SK-N-SH (cell line): ENCODE measurements at regions not wholly inside any gene's neighbourhood (a gene's known extent, or its start where the extent isn't known, plus 50 kb on each side); places are given as distances from the start of the nearest gene placed in this dataset.

Experiments
- CTCF ChIA-PET: fragments of 300-600, 350-600 bp; formaldehyde crosslinking; extraction: SDS; loops from one replicate; lab custom pipeline; 2021; lab: Yijun Ruan, JAX
- POLR2A ChIA-PET: fragments of 350-600 bp; sonication (Branson Sonifier 250); formaldehyde crosslinking; extraction: SDS; loops from one replicate; lab custom pipeline; 2020; ENCODE audit warnings: antibody characterized with exemption, inconsistent platforms; lab: Yijun Ruan, JAX
- DNase-seq: peaks from one replicate; pipeline ENCODE4 v3.0.0; 2012
- H2AFZ ChIP-seq: fragments of 200-600 bp; sonication (generic); 2 replicates; pipeline ENCODE4 v1.8.1; 2016; ENCODE audit warnings: antibody characterized with exemption, mild to moderate bottlenecking, low read depth
- H3F3A ChIP-seq: fragments of 200-600 bp; sonication (generic); replicated peaks from 2 replicates; pipeline ENCODE3; 2016; ENCODE audit warnings: antibody characterized with exemption, mild to moderate bottlenecking; ENCODE audit not compliant: insufficient read depth
- H3K27ac ChIP-seq, 2 experiments: fragments of 200-500 bp in 1 of 2; fragments of 200-600 bp in 1 of 2; sonication (Bioruptor generic) in 1 of 2; sonication (generic), shearing (Covaris generic) in 1 of 2; 2 replicates each; pipeline versions ENCODE4 v1.5.1 to v1.6.1; 2014 to 2016; ENCODE audit warnings: low read depth in 2 of 2, inconsistent platforms in 1 of 2, low read length in 1 of 2, mild to moderate bottlenecking in 1 of 2, mixed read lengths in 1 of 2
- H3K27me3 ChIP-seq: fragments of 200-600 bp; sonication (generic), shearing (Covaris generic); 2 replicates; pipeline ENCODE4 v1.6.1; 2016; ENCODE audit warnings: mixed run types; ENCODE audit not compliant: insufficient read depth
- H3K36me3 ChIP-seq, 2 experiments: fragments of 200-500 bp in 1 of 2; fragments of 200-600 bp in 1 of 2; sonication (Bioruptor generic) in 1 of 2; sonication (generic) in 1 of 2; replicated peaks in 1 of 2; 2 replicates each; pipeline versions ENCODE3 to v1.5.1; 2014 to 2016; ENCODE audit warnings: low read length in 1 of 2, mild to moderate bottlenecking in 1 of 2; ENCODE audit not compliant: insufficient read depth in 2 of 2, control insufficient read depth in 1 of 2
- H3K4me1 ChIP-seq, 2 experiments: fragments of 200-500 bp in 1 of 2; fragments of 200-600 bp in 1 of 2; sonication (Bioruptor generic) in 1 of 2; sonication (generic), shearing (Covaris generic) in 1 of 2; 2 replicates each; pipeline versions ENCODE4 v1.5.1 to v1.6.1; 2014 to 2016; ENCODE audit warnings: low read depth in 1 of 2, low read length in 1 of 2, mixed run types in 1 of 2; ENCODE audit not compliant: insufficient read depth in 2 of 2, control insufficient read depth in 1 of 2
- H3K4me2 ChIP-seq: fragments of 200-600 bp; sonication (generic), shearing (Covaris generic); 2 replicates; pipeline ENCODE4 v1.6.1; 2017; ENCODE audit warnings: mixed run types
- H3K4me3 ChIP-seq, 2 experiments: fragments of 200-500 bp in 1 of 2; fragments of 200-600 bp in 1 of 2; sonication (Bioruptor generic) in 1 of 2; sonication (generic), shearing (Covaris generic) in 1 of 2; 2 replicates each; pipeline versions ENCODE4 v1.5.1 to v1.8.1; 2014 to 2016; ENCODE audit warnings: low read depth in 2 of 2, inconsistent platforms in 1 of 2, low read length in 1 of 2, mild to moderate bottlenecking in 1 of 2, mixed read lengths in 1 of 2, moderate library complexity in 1 of 2
- H3K79me2 ChIP-seq: fragments of 200-600 bp; sonication (generic); 2 replicates; pipeline ENCODE4 v1.8.1; 2017; ENCODE audit warnings: mild to moderate bottlenecking; ENCODE audit not compliant: insufficient read depth
- H3K9ac ChIP-seq: fragments of 200-600 bp; sonication (generic); 2 replicates; pipeline ENCODE4 v1.6.1; 2017; ENCODE audit warnings: mixed run types
- H3K9me2 ChIP-seq: fragments of 200-600 bp; sonication (generic); 2 replicates; pipeline ENCODE4 v1.6.1; 2017; ENCODE audit warnings: mixed run types
- H3K9me3 ChIP-seq: fragments of 200-600 bp; sonication (generic); 2 replicates; pipeline ENCODE4 v1.6.1; 2017; ENCODE audit warnings: mixed run types, mild to moderate bottlenecking, moderate library complexity
- H4K20me1 ChIP-seq: fragments of 200-600 bp; sonication (generic); 2 replicates; pipeline ENCODE4 v1.6.1; 2017; ENCODE audit warnings: mild to moderate bottlenecking, mixed run types; ENCODE audit not compliant: insufficient read depth
- CTCF ChIP-seq: fragments of 200-600 bp; sonication (generic); IDR thresholded peaks from 2 replicates; pipeline ENCODE4 v1.6.1; 2017; ENCODE audit warnings: antibody characterized with exemption, mild to moderate bottlenecking, moderate library complexity
- EP300 ChIP-seq, 2 experiments: IDR thresholded peaks; 2 replicates each; pipeline versions ENCODE4 v1.4.0 to v1.6.1; 2012; ENCODE audit warnings: borderline replicate concordance in 1 of 2, low read depth in 1 of 2, low read length in 1 of 2
- EZH2phosphoT487 ChIP-seq: fragments of 200-600 bp; sonication (generic); IDR thresholded peaks from 2 replicates; pipeline ENCODE4 v1.6.1; 2017; ENCODE audit warnings: low read depth, mixed run types, mild to moderate bottlenecking, antibody characterized with exemption, moderate library complexity, borderline replicate concordance
- FOXJ3 ChIP-seq: sonication (generic); formaldehyde crosslinking; IDR thresholded peaks from 2 replicates; pipeline ENCODE4 v1.5.1; 2020; ENCODE audit warnings: mild to moderate bottlenecking, missing genetic modification reagents
- GATA2 ChIP-seq: sonication (generic); formaldehyde crosslinking; IDR thresholded peaks from 2 replicates; pipeline ENCODE4 v1.5.0; 2020; ENCODE audit warnings: mild to moderate bottlenecking, missing genetic modification reagents
- JUND ChIP-seq: IDR thresholded peaks from 2 replicates; pipeline ENCODE4 v1.4.0; 2012
- MXI1 ChIP-seq: IDR thresholded peaks from 2 replicates; pipeline ENCODE4 v1.6.1; 2012; ENCODE audit warnings: mild to moderate bottlenecking, low read depth, low read length, improper control_type of control experiment
- NFIC ChIP-seq: IDR thresholded peaks from 2 replicates; pipeline ENCODE4 v1.4.0; 2012; ENCODE audit warnings: borderline replicate concordance
- RCOR1 ChIP-seq: fragments of 150-350 bp; IDR thresholded peaks from 2 replicates; pipeline ENCODE4 v1.6.1; 2017; ENCODE audit warnings: antibody characterized with exemption, low read length
- REST ChIP-seq: IDR thresholded peaks from 2 replicates; pipeline ENCODE4 v1.6.1; 2012; ENCODE audit warnings: mild to moderate bottlenecking, low read depth, low read length, moderate library complexity
- TAF1 ChIP-seq: IDR thresholded peaks from 2 replicates; pipeline ENCODE4 v1.6.1; 2012; ENCODE audit warnings: low read depth, mild to moderate bottlenecking, low read length, moderate library complexity, borderline replicate concordance
- TEAD4 ChIP-seq: IDR thresholded peaks from 2 replicates; pipeline ENCODE4 v1.4.0; 2012; ENCODE audit warnings: mild to moderate bottlenecking, borderline replicate concordance; ENCODE audit not compliant: insufficient read depth
- WGBS: methylation state at CpG from one replicate; pipeline ENCODE4 v1.1.6; 2017; ENCODE audit warnings: low lambda C conversion rate; 5-methylcytosine and 5-hydroxymethylcytosine counted together
- TF ChIP-seq, protein P1 (sequence below): IDR thresholded peaks from 2 replicates; pipeline ENCODE4 v1.4.0; 2012; ENCODE audit warnings: low read depth, borderline replicate concordance

- CTCF ChIA-PET = no interaction called here
- no peak overlapping the region for H3K27ac ChIP-seq
- no peak for TF ChIP-seq TEAD4
Observed at GRCh38 chrX:124606724-124607123, 260.4 kb downstream of the SH2D1A start.

GRCh38 chrX:124619710-124620109, 273.3 kb downstream of the SH2D1A start:
- Histone ChIP-seq H3K27me3 (no peaks in the 10 kb centered on the region), H2AFZ (no peak overlapping the region), H3K4me1 (no peaks in the 10 kb centered on the region), H3K36me3 (no peaks in the 10 kb centered on the region), H3K9me3 (no peaks in the 10 kb centered on the region), H4K20me1 (no peaks in the 10 kb centered on the region), H3K9ac (no peak overlapping the region), H3K4me2 (no peak overlapping the region), H3K79me2 (no peaks in the 10 kb centered on the region), H3K9me2 (no peaks in the 10 kb centered on the region), H3F3A (no peaks in the 10 kb centered on the region), H3K27ac (no peak overlapping the region), H3K4me3 (no peak overlapping the region)
- 22% methylated on average over 3 of the region's 3 CpGs for WGBS
- ChIA-PET CTCF (no interaction called here), POLR2A (interaction anchor here (0.6 kb wide), 1 partner anchor 47 kb away, joined by 5 read pairs; no protein-coding TSS in a partner anchor)
- DNase-seq = no peak
- TF ChIP-seq CTCF = no peak
- TF ChIP-seq EZH2phosphoT487 = no peak
- TF ChIP-seq RCOR1 = no peak

More at GRCh38 chrX:124606724-124607123, 260.4 kb downstream of the SH2D1A start:
- no peaks in the 10 kb centered on the region for H3K36me3 ChIP-seq
- no peak overlapping the region for H3K4me2 ChIP-seq
- H3K4me1 ChIP-seq = no peaks in the 10 kb centered on the region
- no peaks in the 10 kb centered on the region for H3F3A ChIP-seq
- H3K9me3 ChIP-seq = no peaks in the 10 kb centered on the region
- no peak overlapping the region for H3K4me3 ChIP-seq
- POLR2A ChIA-PET = no interaction called here
- no peak overlapping the region for H3K9ac ChIP-seq
- no peak for DNase-seq
- no peaks in the 10 kb centered on the region for H4K20me1 ChIP-seq
- H2AFZ ChIP-seq = no peak overlapping the region
- no peaks in the 10 kb centered on the region for H3K9me2 ChIP-seq
- no peaks in the 10 kb centered on the region for H3K79me2 ChIP-seq
- WGBS = 1% methylated on average over 2 of the region's 2 CpGs
- H3K27me3 ChIP-seq = no peaks in the 10 kb centered on the region

DNA sequence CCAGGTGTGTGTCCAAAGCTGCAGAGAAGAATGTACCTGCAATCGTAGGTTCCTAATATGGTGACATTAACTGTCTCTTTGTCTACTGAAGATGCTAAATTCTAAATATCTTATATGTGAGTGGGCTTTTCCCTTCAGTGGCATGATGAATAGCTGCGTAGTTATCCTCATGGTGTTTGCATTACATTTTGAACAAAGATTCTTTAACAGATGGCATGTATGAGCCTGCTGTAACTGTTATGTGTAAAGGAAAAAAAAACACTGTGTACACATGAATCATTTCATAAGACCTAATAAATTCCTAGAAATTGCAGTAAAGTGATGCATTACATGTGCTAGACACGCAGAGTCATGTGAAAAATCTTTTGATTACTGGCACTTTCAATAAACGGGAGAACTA, 288.0 kb downstream of the SH2D1A start:
- H3K9me2 ChIP-seq = no peaks in the 10 kb centered on the region
- H2AFZ ChIP-seq = no peak overlapping the region
- H3K4me3 ChIP-seq = no peak overlapping the region
- no peaks in the 10 kb centered on the region for H3K27me3 ChIP-seq
- DNase-seq = no peak
- H3K9me3 ChIP-seq = no peaks in the 10 kb centered on the region
- H3K36me3 ChIP-seq = no peaks in the 10 kb centered on the region
- no peaks in the 10 kb centered on the region for H3K4me1 ChIP-seq
- no peak overlapping the region for H3K4me2 ChIP-seq
- H4K20me1 ChIP-seq = no peaks in the 10 kb centered on the region
- H3F3A ChIP-seq = no peaks in the 10 kb centered on the region
- H3K27ac ChIP-seq = no peak overlapping the region
- no peaks in the 10 kb centered on the region for H3K79me2 ChIP-seq
- 22% methylated on average over 4 of the region's 4 CpGs for WGBS
- TF ChIP-seq MXI1 = no peak
- no peak for TF ChIP-seq FOXJ3 (CRISPR knock-in tag)
- TF ChIP-seq JUND = no peak
- no peak for TF ChIP-seq GATA2 (CRISPR knock-in tag)
- no peak for TF ChIP-seq REST
- no peak for TF ChIP-seq NFIC
- TF ChIP-seq RCOR1 = no peak
- no peak for TF ChIP-seq TAF1
- TF ChIP-seq EP300 (IDR thresholded peaks at IDR 0.05; ENCODE audit: borderline replicate concordance in 1 of 2, low read depth in 1 of 2, low read length in 1 of 2) = no peak
- TF ChIP-seq, protein P1, sequence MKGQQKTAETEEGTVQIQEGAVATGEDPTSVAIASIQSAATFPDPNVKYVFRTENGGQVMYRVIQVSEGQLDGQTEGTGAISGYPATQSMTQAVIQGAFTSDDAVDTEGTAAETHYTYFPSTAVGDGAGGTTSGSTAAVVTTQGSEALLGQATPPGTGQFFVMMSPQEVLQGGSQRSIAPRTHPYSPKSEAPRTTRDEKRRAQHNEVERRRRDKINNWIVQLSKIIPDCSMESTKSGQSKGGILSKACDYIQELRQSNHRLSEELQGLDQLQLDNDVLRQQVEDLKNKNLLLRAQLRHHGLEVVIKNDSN = no peak
- ChIA-PET POLR2A (no interaction called here), CTCF (no interaction called here)
- no peak overlapping the region for H3K9ac ChIP-seq
